ENCODE measurements at regions not wholly inside any gene's neighbourhood (a gene's known extent, or its start where the extent isn't known, plus 50 kb on each side); places are given as distances from the start of the nearest gene placed in this dataset.

GRCh38 chr4:145396581-145396980, 85.1 kb upstream of the SMAD1 start:
- peak; percentile 54 to 79 for DNase-seq
- no peaks in the 10 kb centered on the region for H3K36me3 ChIP-seq (ENCODE audit: control insufficient read depth, insufficient read depth, low read length)
- peaks cover 4% of the 10 kb centered on the region for H3K4me1 ChIP-seq (ENCODE audit: control insufficient read depth, insufficient read depth, low read length)
- no peaks in the 10 kb centered on the region for H3K9me3 ChIP-seq (ENCODE audit: control insufficient read depth, low read depth, low read length)
- H3K4me3 ChIP-seq (ENCODE audit: low read length), result no peak overlapping the region
- H3K27me3 ChIP-seq (ENCODE audit: control insufficient read depth, insufficient read depth, low read length), result no peaks in the 10 kb centered on the region
- H3K27ac ChIP-seq (ENCODE audit: low read length), result peak overlapping the region; percentile 70
- 60% methylated on average over 1 of the region's 1 CpG for WGBS (ENCODE audit: insufficient coverage, low lambda C conversion rate)

DNA sequence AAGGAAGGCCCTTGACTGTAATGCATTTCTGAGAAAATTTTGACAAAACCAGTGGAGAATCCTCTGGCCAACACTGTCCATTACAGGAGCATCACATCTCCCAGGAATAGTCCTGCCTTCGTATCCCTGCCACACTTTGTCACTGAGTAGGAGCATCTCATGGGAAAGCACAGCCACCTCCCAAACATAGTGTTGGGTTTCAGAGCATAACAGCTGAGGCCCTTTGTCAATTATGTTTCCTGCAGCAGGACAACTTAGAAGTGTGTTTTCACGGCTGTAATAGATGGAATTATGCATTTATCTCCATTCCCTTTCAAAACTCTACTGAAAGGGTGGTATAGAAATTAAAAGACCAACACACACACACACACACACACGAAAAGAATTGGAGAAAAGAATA, 91.1 kb upstream of the SMAD1 start:
- no peaks in the 10 kb centered on the region for H3K36me3 ChIP-seq (ENCODE audit: control insufficient read depth, insufficient read depth, low read length)
- no peak overlapping the region for H3K4me3 ChIP-seq (ENCODE audit: low read length)
- DNase-seq, result no peak
- no peaks in the 10 kb centered on the region for H3K4me1 ChIP-seq (ENCODE audit: control insufficient read depth, insufficient read depth, low read length)
- no peaks in the 10 kb centered on the region for H3K9me3 ChIP-seq (ENCODE audit: control insufficient read depth, low read depth, low read length)
- no peaks in the 10 kb centered on the region for H3K27me3 ChIP-seq (ENCODE audit: control insufficient read depth, insufficient read depth, low read length)
- H3K27ac ChIP-seq (ENCODE audit: low read length), result no peak overlapping the region
- no CpG with 5 or more reads among the region's 3 CpGs for WGBS (ENCODE audit: insufficient coverage, low lambda C conversion rate)

- no peaks in the 10 kb centered on the region for H3K4me1 ChIP-seq (ENCODE audit: control insufficient read depth, insufficient read depth, low read length)
- no peak overlapping the region for H3K4me3 ChIP-seq (ENCODE audit: low read length)
- 80% methylated on average over 1 of the region's 4 CpGs for WGBS (ENCODE audit: insufficient coverage, low lambda C conversion rate)
- DNase-seq, result peak in 1 of 2 donors; percentile 19
- H3K36me3 ChIP-seq (ENCODE audit: control insufficient read depth, insufficient read depth, low read length), result no peaks in the 10 kb centered on the region
- no peaks in the 10 kb centered on the region for H3K9me3 ChIP-seq (ENCODE audit: control insufficient read depth, low read depth, low read length)
- no peaks in the 10 kb centered on the region for H3K27me3 ChIP-seq (ENCODE audit: control insufficient read depth, insufficient read depth, low read length)
- H3K27ac ChIP-seq (ENCODE audit: low read length), result no peak overlapping the region
These were observed 92.1 kb upstream of the SMAD1 start for GRCh38 chr4:145389550-145389949.

- H3K27ac ChIP-seq (ENCODE audit: low read length), result no peak overlapping the region
- no peak overlapping the region for H3K4me3 ChIP-seq (ENCODE audit: low read length)
- H3K36me3 ChIP-seq (ENCODE audit: control insufficient read depth, insufficient read depth, low read length), result no peaks in the 10 kb centered on the region
- H3K27me3 ChIP-seq (ENCODE audit: control insufficient read depth, insufficient read depth, low read length), result no peaks in the 10 kb centered on the region
- no peak for DNase-seq
- H3K4me1 ChIP-seq (ENCODE audit: control insufficient read depth, insufficient read depth, low read length), result no peaks in the 10 kb centered on the region
- H3K9me3 ChIP-seq (ENCODE audit: control insufficient read depth, low read depth, low read length), result no peaks in the 10 kb centered on the region
- WGBS (ENCODE audit: insufficient coverage, low lambda C conversion rate), result 47% methylated on average over 3 of the region's 3 CpGs
These were observed 93.6 kb upstream of the SMAD1 start for GRCh38 chr4:145388043-145388442.

DNA sequence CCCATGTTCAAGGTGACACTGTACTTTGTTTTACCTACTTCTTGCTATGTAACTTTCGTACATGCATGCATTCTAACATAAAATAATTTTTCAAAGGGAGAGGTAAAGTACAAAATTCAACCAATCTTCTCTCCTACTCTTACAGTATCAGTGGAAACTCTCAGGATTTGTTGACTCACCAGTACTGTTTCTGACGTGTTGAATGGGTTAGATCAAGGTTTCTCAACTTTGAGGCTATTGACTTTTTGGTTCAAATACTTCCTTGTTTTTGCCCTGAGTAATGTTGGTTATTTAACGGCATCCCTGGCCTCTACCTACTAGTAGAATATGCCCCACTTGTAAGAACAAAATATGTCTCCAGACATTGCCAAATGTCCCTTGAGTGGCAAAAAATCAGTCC, 94.6 kb upstream of the SMAD1 start:
- Histone ChIP-seq H3K9me3 (ENCODE audit: control insufficient read depth, low read depth, low read length) (no peaks in the 10 kb centered on the region), H3K27ac (ENCODE audit: low read length) (no peak overlapping the region), H3K27me3 (ENCODE audit: control insufficient read depth, insufficient read depth, low read length) (no peaks in the 10 kb centered on the region), H3K4me1 (ENCODE audit: control insufficient read depth, insufficient read depth, low read length) (no peaks in the 10 kb centered on the region), H3K36me3 (ENCODE audit: control insufficient read depth, insufficient read depth, low read length) (no peaks in the 10 kb centered on the region), H3K4me3 (ENCODE audit: low read length) (no peak overlapping the region)
- 100% methylated on average over 1 of the region's 3 CpGs for WGBS (ENCODE audit: insufficient coverage, low lambda C conversion rate)
- DNase-seq, result no peak

GRCh38 chr4:145381163-145381562, 100.5 kb upstream of the SMAD1 start:
- H3K36me3 ChIP-seq (ENCODE audit: control insufficient read depth, insufficient read depth, low read length), result no peaks in the 10 kb centered on the region
- no peaks in the 10 kb centered on the region for H3K27me3 ChIP-seq (ENCODE audit: control insufficient read depth, insufficient read depth, low read length)
- no peak overlapping the region for H3K4me3 ChIP-seq (ENCODE audit: low read length)
- WGBS (ENCODE audit: insufficient coverage, low lambda C conversion rate), result no CpG with 5 or more reads among the region's 1 CpG
- no peaks in the 10 kb centered on the region for H3K9me3 ChIP-seq (ENCODE audit: control insufficient read depth, low read depth, low read length)
- DNase-seq, result no peak
- H3K4me1 ChIP-seq (ENCODE audit: control insufficient read depth, insufficient read depth, low read length), result no peaks in the 10 kb centered on the region
- no peak overlapping the region for H3K27ac ChIP-seq (ENCODE audit: low read length)

GRCh38 chr4:145380123-145380522, 101.5 kb upstream of the SMAD1 start:
- H3K9me3 ChIP-seq (ENCODE audit: control insufficient read depth, low read depth, low read length), result peaks cover 3% of the 10 kb centered on the region
- DNase-seq, result no peak
- H3K4me1 ChIP-seq (ENCODE audit: control insufficient read depth, insufficient read depth, low read length), result no peaks in the 10 kb centered on the region
- H3K36me3 ChIP-seq (ENCODE audit: control insufficient read depth, insufficient read depth, low read length), result no peaks in the 10 kb centered on the region
- no peak overlapping the region for H3K27ac ChIP-seq (ENCODE audit: low read length)
- no peaks in the 10 kb centered on the region for H3K27me3 ChIP-seq (ENCODE audit: control insufficient read depth, insufficient read depth, low read length)
- H3K4me3 ChIP-seq (ENCODE audit: low read length), result no peak overlapping the region

GRCh38 chr4:145375416-145375815, 106.2 kb upstream of the SMAD1 start:
- H3K36me3 ChIP-seq (ENCODE audit: control insufficient read depth, insufficient read depth, low read length), result no peaks in the 10 kb centered on the region
- no CpG with 5 or more reads among the region's 20 CpGs for WGBS (ENCODE audit: insufficient coverage, low lambda C conversion rate)
- H3K4me1 ChIP-seq (ENCODE audit: control insufficient read depth, insufficient read depth, low read length), result no peaks in the 10 kb centered on the region
- no peak overlapping the region for H3K27ac ChIP-seq (ENCODE audit: low read length)
- no peak overlapping the region for H3K4me3 ChIP-seq (ENCODE audit: low read length)
- DNase-seq, result no peak
- peaks cover 3% of the 10 kb centered on the region for H3K9me3 ChIP-seq (ENCODE audit: control insufficient read depth, low read depth, low read length)
- H3K27me3 ChIP-seq (ENCODE audit: control insufficient read depth, insufficient read depth, low read length), result no peaks in the 10 kb centered on the region

GRCh38 chr4:145352438-145353145, 129.1 kb upstream of the SMAD1 start:
- Histone ChIP-seq H3K36me3 (ENCODE audit: control insufficient read depth, insufficient read depth, low read length) (no peaks in the 10 kb centered on the region), H3K27me3 (ENCODE audit: control insufficient read depth, insufficient read depth, low read length) (no peaks in the 10 kb centered on the region), H3K4me1 (ENCODE audit: control insufficient read depth, insufficient read depth, low read length) (peaks cover 5% of the 10 kb centered on the region), H3K27ac (ENCODE audit: low read length) (no peak overlapping the region), H3K9me3 (ENCODE audit: control insufficient read depth, low read depth, low read length) (no peaks in the 10 kb centered on the region), H3K4me3 (ENCODE audit: low read length) (no peak overlapping the region)
- DNase-seq, result no peak
- WGBS (ENCODE audit: insufficient coverage, low lambda C conversion rate), result no CpG with 5 or more reads among the region's 4 CpGs

- WGBS (ENCODE audit: insufficient coverage, low lambda C conversion rate), result no CpG with 5 or more reads among the region's 1 CpG
These were observed 129.7 kb upstream of the SMAD1 start for GRCh38 chr4:145351922-145352321.

GRCh38 chr4:145351162-145351561, 130.5 kb upstream of the SMAD1 start:
- 92% methylated on average over 2 of the region's 2 CpGs for WGBS (ENCODE audit: insufficient coverage, low lambda C conversion rate)
- Histone ChIP-seq H3K36me3 (ENCODE audit: control insufficient read depth, insufficient read depth, low read length) (no peaks in the 10 kb centered on the region), H3K9me3 (ENCODE audit: control insufficient read depth, low read depth, low read length) (peaks cover 4% of the 10 kb centered on the region), H3K27ac (ENCODE audit: low read length) (no peak overlapping the region), H3K4me3 (ENCODE audit: low read length) (no peak overlapping the region), H3K4me1 (ENCODE audit: control insufficient read depth, insufficient read depth, low read length) (peaks cover 10% of the 10 kb centered on the region), H3K27me3 (ENCODE audit: control insufficient read depth, insufficient read depth, low read length) (no peaks in the 10 kb centered on the region)
- DNase-seq, result no peak

More at GRCh38 chr4:145351922-145352321, 129.7 kb upstream of the SMAD1 start:
- no peak for DNase-seq
- H3K36me3 ChIP-seq (ENCODE audit: control insufficient read depth, insufficient read depth, low read length), result no peaks in the 10 kb centered on the region
- H3K27ac ChIP-seq (ENCODE audit: low read length), result no peak overlapping the region
- H3K4me1 ChIP-seq (ENCODE audit: control insufficient read depth, insufficient read depth, low read length), result peaks cover 10% of the 10 kb centered on the region
- H3K27me3 ChIP-seq (ENCODE audit: control insufficient read depth, insufficient read depth, low read length), result no peaks in the 10 kb centered on the region
- H3K4me3 ChIP-seq (ENCODE audit: low read length), result no peak overlapping the region
- H3K9me3 ChIP-seq (ENCODE audit: control insufficient read depth, low read depth, low read length), result no peaks in the 10 kb centered on the region

Measured in large intestine (tissue), 3 donors.